Endothelial cell of umbilical vein (primary cell): ENCODE measurements at regions not wholly inside any gene's neighbourhood (a gene's known extent, or its start where the extent isn't known, plus 50 kb on each side); places are given as distances from the start of the nearest gene placed in this dataset.

Source experiments
- BruUV-seq: library from RNA; stranded (reverse); fragments of 400-500 nt; replicated peaks from 2 replicates; lab custom pipeline; 2021; lab: Mats Ljungman, UMichigan
- CTCF ChIA-PET: fragments of 300-600, 350-600 bp; sonication (Branson Sonifier 250); formaldehyde crosslinking; loops from one replicate; lab custom pipeline; 2021; ENCODE audit warnings: antibody characterized with exemption, inconsistent platforms; lab: Charles Lee
- POLR2A ChIA-PET: fragments of 300-600, 350-600 bp; sonication (Branson Sonifier 250); formaldehyde crosslinking; loops from one replicate; lab custom pipeline; 2021; ENCODE audit warnings: antibody characterized with exemption, inconsistent platforms; lab: Charles Lee
- DNase-seq: peaks from one replicate; pipeline ENCODE4 v3.0.0-alpha.2; 2011; ENCODE audit warnings: low read depth, low spot score
- FAIRE-seq: peaks from 2 replicates; lab custom pipeline; 2011; peaks lifted over from hg19 to GRCh38; lab: Jason Lieb, UNC
- H2AFZ ChIP-seq: 2 replicates; pipeline ENCODE4 v1.6.0; 2012; ENCODE audit warnings: low read depth, low read length, control low read depth, inconsistent platforms
- H3K27ac ChIP-seq: 2 replicates; pipeline ENCODE4 v1.5.1; 2011; ENCODE audit warnings: low read depth, mild to moderate bottlenecking, control low read depth, low read length, moderate library complexity; ENCODE audit not compliant: insufficient read depth
- H3K27me3 ChIP-seq, 2 experiments: 2 replicates each; pipeline versions ENCODE4 v1.6.0 to v1.6.1; 2011; ENCODE audit warnings: low read length in 2 of 2, mixed read lengths in 1 of 2; ENCODE audit not compliant: control insufficient read depth in 2 of 2, insufficient read depth in 2 of 2
- H3K36me3 ChIP-seq, 2 experiments: 2 replicates in 1 of 2; 3 replicates in 1 of 2; pipeline ENCODE4 v1.5.1; 2011; ENCODE audit warnings: low read length in 2 of 2, mild to moderate bottlenecking in 1 of 2, moderate library complexity in 1 of 2; ENCODE audit not compliant: control insufficient read depth in 2 of 2, insufficient read depth in 2 of 2; ENCODE audit errors: extremely low read depth in 1 of 2
- H3K4me1 ChIP-seq: 3 replicates; pipeline ENCODE4 v1.5.1; 2011; ENCODE audit warnings: mild to moderate bottlenecking, low read length; ENCODE audit not compliant: control insufficient read depth, insufficient read depth; ENCODE audit errors: extremely low read depth
- H3K4me2 ChIP-seq: 2 replicates; pipeline ENCODE4 v1.6.1; 2011; ENCODE audit warnings: low read length, control low read depth, mixed read lengths; ENCODE audit not compliant: insufficient read depth
- H3K4me3 ChIP-seq, 3 experiments: fragments of 200-600 bp in 1 of 3; sonication (generic), shearing (Covaris generic) in 1 of 3; replicated peaks in 1 of 3; 2 replicates each; pipeline ENCODE4 v1.5.1; 2011 to 2016; ENCODE audit warnings: control low read depth in 3 of 3, low read length in 3 of 3, mild to moderate bottlenecking in 2 of 3, inconsistent platforms in 1 of 3, low read depth in 1 of 3, moderate library complexity in 1 of 3; ENCODE audit not compliant: insufficient read depth in 1 of 3
- H3K79me2 ChIP-seq: 2 replicates; pipeline ENCODE4 v1.6.0; 2012; ENCODE audit warnings: low read length, inconsistent platforms; ENCODE audit not compliant: control insufficient read depth, insufficient read depth
- H3K9ac ChIP-seq: replicated peaks from 2 replicates; pipeline ENCODE3; 2011; ENCODE audit warnings: low read length, control low read depth; ENCODE audit not compliant: insufficient read depth; ENCODE audit errors: extremely low read depth
- H3K9me1 ChIP-seq: replicated peaks from 3 replicates; pipeline ENCODE4 v1.6.0; 2011; ENCODE audit warnings: mild to moderate bottlenecking, low read length; ENCODE audit not compliant: control insufficient read depth, insufficient read depth; ENCODE audit errors: extremely low read depth
- H3K9me3 ChIP-seq: replicated peaks from 2 replicates; pipeline ENCODE4 v1.5.1; 2012; ENCODE audit warnings: low read length, inconsistent platforms; ENCODE audit not compliant: control insufficient read depth, insufficient read depth
- H4K20me1 ChIP-seq: replicated peaks from 2 replicates; pipeline ENCODE3; 2011; ENCODE audit warnings: mild to moderate bottlenecking, low read length; ENCODE audit not compliant: control insufficient read depth, insufficient read depth; ENCODE audit errors: extremely low read depth
- EZH2 ChIP-seq: IDR thresholded peaks from 2 replicates; pipeline ENCODE4 v1.6.1; 2012; ENCODE audit warnings: borderline replicate concordance, low read depth, mild to moderate bottlenecking, moderate library complexity, low read length, inconsistent platforms; ENCODE audit not compliant: severe bottlenecking
- FOS ChIP-seq: IDR thresholded peaks from 2 replicates; pipeline ENCODE4 v1.6.1; 2011; ENCODE audit warnings: mild to moderate bottlenecking, low read length, moderate library complexity, borderline replicate concordance; ENCODE audit not compliant: insufficient read depth
- GATA2 ChIP-seq: IDR thresholded peaks from 2 replicates; pipeline ENCODE4 v1.7.0; 2011; ENCODE audit warnings: low read depth, mild to moderate bottlenecking, moderate library complexity, mixed read lengths, low read length; ENCODE audit not compliant: insufficient read length, insufficient read depth
- JUN ChIP-seq: IDR thresholded peaks from 2 replicates; pipeline ENCODE4 v1.6.1; 2011; ENCODE audit warnings: borderline replicate concordance, low read depth; ENCODE audit not compliant: insufficient read length, insufficient read depth
- MYC ChIP-seq: IDR thresholded peaks from one replicate; pipeline ENCODE4 v1.6.1; 2011; ENCODE audit warnings: mild to moderate bottlenecking, low read depth, low read length
- POLR2A ChIP-seq: IDR thresholded peaks from 2 replicates; pipeline ENCODE4 v1.6.1; 2012; ENCODE audit warnings: low read depth, mild to moderate bottlenecking, control low read depth, low read length
- POLR2AphosphoS5 ChIP-seq: IDR thresholded peaks from 2 replicates; pipeline ENCODE4 v1.6.1; 2012; ENCODE audit warnings: low read depth, mild to moderate bottlenecking, control low read depth, low read length, moderate library complexity; ENCODE audit not compliant: insufficient read depth
- dilution Hi-C: fragments of 300-500 bp; cut with MboI; formaldehyde crosslinking; loops from one replicate; pipeline ENCODE4 v1.15.0; 2019; ENCODE audit warnings: low sequenced_read_pairs; ENCODE audit not compliant: extremely low pct_ligation_motif_present
- intact Hi-C: fragments of 100-400 bp; cut with micrococcal nuclease; formaldehyde crosslinking; loops from one replicate; pipeline ENCODE4 v1.10.0; 2022
- TF ChIP-seq, protein P1 (sequence below), 2 donors: IDR thresholded peaks; 1 replicate in 1 of 2; 2 replicates in 1 of 2; pipeline ENCODE4 v1.5.1; 2011; ENCODE audit warnings: low read length in 2 of 2, mild to moderate bottlenecking in 2 of 2, moderate library complexity in 2 of 2, control low read depth in 1 of 2, inconsistent platforms in 1 of 2, low read depth in 1 of 2; ENCODE audit not compliant: insufficient read depth in 1 of 2; ENCODE audit errors: extremely low read depth in 1 of 2
- TF ChIP-seq, protein P2 (sequence below): IDR thresholded peaks from 2 replicates; pipeline ENCODE4 v1.6.1; 2011; ENCODE audit not compliant: insufficient read depth, insufficient read length

DNA sequence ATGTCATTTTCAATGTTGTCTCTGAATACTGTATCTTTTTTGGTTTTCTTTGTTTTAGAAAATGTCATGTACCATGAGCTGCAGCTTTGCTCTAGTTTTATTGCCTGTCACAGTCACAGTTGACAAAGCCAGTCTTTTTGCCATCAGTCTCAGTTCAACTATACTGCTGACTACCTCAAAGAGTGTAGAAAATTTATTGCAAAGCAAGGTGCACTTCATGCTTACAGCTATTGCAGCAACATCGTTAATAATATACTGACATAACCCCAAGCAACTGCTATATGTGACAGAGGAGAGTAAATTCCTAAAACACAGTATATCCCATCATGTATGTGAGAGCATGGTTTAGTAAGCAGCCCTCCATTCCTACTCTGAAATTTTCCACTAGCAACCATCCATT lies 2022.3 kb downstream of the ARAP2 start:
- POLR2A ChIA-PET: no interaction called here
- BruUV-seq: no TSS peak
- H3K9me1 ChIP-seq: no peaks in the 10 kb centered on the region
- H3K79me2 ChIP-seq: no peaks in the 10 kb centered on the region
- H2AFZ ChIP-seq: no peak overlapping the region
- no peaks in the 10 kb centered on the region for H3K27me3 ChIP-seq
- dilution Hi-C loops: no loop called here
- CTCF ChIA-PET: no interaction called here
- FAIRE-seq (no peak), DNase-seq (no peak)
- TF ChIP-seq, protein P1, sequence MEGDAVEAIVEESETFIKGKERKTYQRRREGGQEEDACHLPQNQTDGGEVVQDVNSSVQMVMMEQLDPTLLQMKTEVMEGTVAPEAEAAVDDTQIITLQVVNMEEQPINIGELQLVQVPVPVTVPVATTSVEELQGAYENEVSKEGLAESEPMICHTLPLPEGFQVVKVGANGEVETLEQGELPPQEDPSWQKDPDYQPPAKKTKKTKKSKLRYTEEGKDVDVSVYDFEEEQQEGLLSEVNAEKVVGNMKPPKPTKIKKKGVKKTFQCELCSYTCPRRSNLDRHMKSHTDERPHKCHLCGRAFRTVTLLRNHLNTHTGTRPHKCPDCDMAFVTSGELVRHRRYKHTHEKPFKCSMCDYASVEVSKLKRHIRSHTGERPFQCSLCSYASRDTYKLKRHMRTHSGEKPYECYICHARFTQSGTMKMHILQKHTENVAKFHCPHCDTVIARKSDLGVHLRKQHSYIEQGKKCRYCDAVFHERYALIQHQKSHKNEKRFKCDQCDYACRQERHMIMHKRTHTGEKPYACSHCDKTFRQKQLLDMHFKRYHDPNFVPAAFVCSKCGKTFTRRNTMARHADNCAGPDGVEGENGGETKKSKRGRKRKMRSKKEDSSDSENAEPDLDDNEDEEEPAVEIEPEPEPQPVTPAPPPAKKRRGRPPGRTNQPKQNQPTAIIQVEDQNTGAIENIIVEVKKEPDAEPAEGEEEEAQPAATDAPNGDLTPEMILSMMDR (IDR thresholded peaks at IDR 0.05; ENCODE audit: extremely low read depth in 1 of 2, insufficient read depth in 1 of 2, low read depth in 1 of 2, low read length in 2 of 2): no peak
- TF ChIP-seq MYC (no peak), FOS (no peak)
- no peaks in the 10 kb centered on the region for H3K4me1 ChIP-seq
- no peaks in the 10 kb centered on the region for H4K20me1 ChIP-seq
- no peaks in the 10 kb centered on the region for H3K36me3 ChIP-seq
- H3K9ac ChIP-seq: no peak overlapping the region
- H3K9me3 ChIP-seq: no peaks in the 10 kb centered on the region
- H3K27ac ChIP-seq: no peak overlapping the region
- intact Hi-C loops: no loop called here
- no peak overlapping the region for H3K4me2 ChIP-seq
- no peak overlapping the region for H3K4me3 ChIP-seq

DNA sequence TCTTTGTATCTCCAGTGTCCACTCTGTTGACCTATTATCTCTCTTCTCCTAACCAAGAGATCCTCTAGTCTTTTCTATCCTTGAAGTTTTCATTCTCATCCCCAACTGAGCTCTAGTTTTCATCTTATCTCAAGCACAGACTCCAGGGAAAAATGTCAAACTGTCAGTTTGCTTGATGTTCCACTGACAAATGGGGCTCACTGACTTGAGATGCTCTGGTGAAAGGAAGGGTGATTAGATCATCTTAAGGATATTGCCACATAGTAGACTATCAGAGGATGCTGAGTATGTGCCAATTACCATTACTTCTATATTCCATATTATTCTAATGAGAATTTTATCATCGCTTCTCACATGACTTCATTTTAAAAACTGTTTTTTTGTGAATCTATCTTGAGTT lies 2008.2 kb downstream of the ARAP2 start:
- no peaks in the 10 kb centered on the region for H3K36me3 ChIP-seq
- no peak for TF ChIP-seq MYC
- no peak for TF ChIP-seq FOS
- TF ChIP-seq, protein P2, sequence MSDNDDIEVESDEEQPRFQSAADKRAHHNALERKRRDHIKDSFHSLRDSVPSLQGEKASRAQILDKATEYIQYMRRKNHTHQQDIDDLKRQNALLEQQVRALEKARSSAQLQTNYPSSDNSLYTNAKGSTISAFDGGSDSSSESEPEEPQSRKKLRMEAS: no peak
- no peak for TF ChIP-seq POLR2A
- TF ChIP-seq POLR2AphosphoS5: no peak
- TF ChIP-seq JUN: no peak
- no peak for TF ChIP-seq GATA2
- TF ChIP-seq EZH2: no peak
- TF ChIP-seq, protein P1 (IDR thresholded peaks at IDR 0.05; ENCODE audit: extremely low read depth in 1 of 2, insufficient read depth in 1 of 2, low read depth in 1 of 2, low read length in 2 of 2): no peak
- H3K4me1 ChIP-seq: no peaks in the 10 kb centered on the region
- H3K27me3 ChIP-seq: no peaks in the 10 kb centered on the region
- H3K79me2 ChIP-seq: no peaks in the 10 kb centered on the region
- FAIRE-seq (no peak), DNase-seq (no peak)
- H3K4me2 ChIP-seq: no peak overlapping the region
- H2AFZ ChIP-seq: no peak overlapping the region
- ChIA-PET POLR2A (no interaction called here), CTCF (no interaction called here)
- dilution Hi-C loops (no loop called here), intact Hi-C loops (no loop called here)
- H3K9me1 ChIP-seq: no peaks in the 10 kb centered on the region
- no peak overlapping the region for H3K27ac ChIP-seq
- H3K4me3 ChIP-seq: no peak overlapping the region
- no peak overlapping the region for H3K9ac ChIP-seq
- no peaks in the 10 kb centered on the region for H4K20me1 ChIP-seq
- no peaks in the 10 kb centered on the region for H3K9me3 ChIP-seq
- BruUV-seq: no TSS peak
